ENCODE measurements at regions not wholly inside any gene's neighbourhood (a gene's known extent, or its start where the extent isn't known, plus 50 kb on each side); places are given as distances from the start of the nearest gene placed in this dataset.
"Not testable (repeated sequence)": the region's sequence is repeated elsewhere in the genome, so short reads cannot be mapped to it uniquely, and the experiment has no call there.

DNA sequence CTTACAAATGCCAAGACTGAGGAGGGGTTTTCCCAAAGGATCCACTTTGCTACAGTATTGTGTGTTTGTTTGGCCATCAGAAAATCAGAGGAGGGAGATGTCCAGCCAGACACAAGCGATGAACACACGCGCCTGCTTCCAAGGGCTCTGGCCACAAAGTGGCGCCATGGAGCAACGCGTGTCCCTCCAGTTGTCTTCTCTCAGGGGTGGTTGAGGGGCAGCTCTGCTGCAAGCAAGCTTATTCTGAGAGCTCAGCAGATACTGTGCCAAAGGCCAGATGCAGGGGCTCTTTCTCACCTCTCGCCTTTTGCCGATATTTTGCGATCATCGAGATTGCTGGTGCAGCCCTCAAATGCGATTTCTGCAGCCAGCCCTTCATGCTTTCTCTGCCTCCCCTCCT, 88.9 kb upstream of the OSBPL11 start:
- Histone ChIP-seq H3K27ac (no peak overlapping the region), H3K9me3 (no peaks in the 10 kb centered on the region), H3K36me3 (no peaks in the 10 kb centered on the region), H3K4me1 (peaks cover 6% of the 10 kb centered on the region), H3K27me3 (ENCODE audit: low read depth) (no peaks in the 10 kb centered on the region), H3K4me3 (no peak overlapping the region)
- TF ChIP-seq, protein P1, sequence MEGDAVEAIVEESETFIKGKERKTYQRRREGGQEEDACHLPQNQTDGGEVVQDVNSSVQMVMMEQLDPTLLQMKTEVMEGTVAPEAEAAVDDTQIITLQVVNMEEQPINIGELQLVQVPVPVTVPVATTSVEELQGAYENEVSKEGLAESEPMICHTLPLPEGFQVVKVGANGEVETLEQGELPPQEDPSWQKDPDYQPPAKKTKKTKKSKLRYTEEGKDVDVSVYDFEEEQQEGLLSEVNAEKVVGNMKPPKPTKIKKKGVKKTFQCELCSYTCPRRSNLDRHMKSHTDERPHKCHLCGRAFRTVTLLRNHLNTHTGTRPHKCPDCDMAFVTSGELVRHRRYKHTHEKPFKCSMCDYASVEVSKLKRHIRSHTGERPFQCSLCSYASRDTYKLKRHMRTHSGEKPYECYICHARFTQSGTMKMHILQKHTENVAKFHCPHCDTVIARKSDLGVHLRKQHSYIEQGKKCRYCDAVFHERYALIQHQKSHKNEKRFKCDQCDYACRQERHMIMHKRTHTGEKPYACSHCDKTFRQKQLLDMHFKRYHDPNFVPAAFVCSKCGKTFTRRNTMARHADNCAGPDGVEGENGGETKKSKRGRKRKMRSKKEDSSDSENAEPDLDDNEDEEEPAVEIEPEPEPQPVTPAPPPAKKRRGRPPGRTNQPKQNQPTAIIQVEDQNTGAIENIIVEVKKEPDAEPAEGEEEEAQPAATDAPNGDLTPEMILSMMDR (IDR thresholded peaks at IDR 0.05) = peak; percentile 38
- DNase-seq (no peak), ATAC-seq (peak; percentile 33 to 61)
- intact Hi-C loops (cut with DNase I) = no loop called here

DNA sequence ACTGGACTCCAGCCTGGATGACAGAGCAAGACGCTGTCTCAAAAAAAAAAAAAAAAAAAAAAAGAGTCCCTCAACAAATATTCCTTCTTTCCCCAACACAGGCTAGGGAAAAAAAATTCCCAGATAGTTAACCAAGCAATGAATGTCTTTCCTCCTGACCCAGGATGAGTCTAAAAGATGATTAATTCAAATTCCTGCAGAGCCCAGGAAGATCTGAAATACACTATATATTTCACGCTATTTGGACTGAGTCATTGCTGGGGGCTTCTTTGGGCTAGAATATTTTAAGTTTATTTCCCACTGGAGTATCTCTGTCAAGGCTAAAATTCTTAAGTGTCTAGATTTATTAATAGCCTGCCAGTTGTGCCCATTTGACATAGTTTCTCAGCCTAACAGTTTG, 90.4 kb upstream of the OSBPL11 start:
- H3K27me3 ChIP-seq (ENCODE audit: low read depth); H3K27ac ChIP-seq; DNase-seq; intact Hi-C loops (cut with DNase I); H3K4me3 ChIP-seq; H3K9me3 ChIP-seq; H3K4me1 ChIP-seq; ATAC-seq; H3K36me3 ChIP-seq: not testable (repeated sequence)

DNA sequence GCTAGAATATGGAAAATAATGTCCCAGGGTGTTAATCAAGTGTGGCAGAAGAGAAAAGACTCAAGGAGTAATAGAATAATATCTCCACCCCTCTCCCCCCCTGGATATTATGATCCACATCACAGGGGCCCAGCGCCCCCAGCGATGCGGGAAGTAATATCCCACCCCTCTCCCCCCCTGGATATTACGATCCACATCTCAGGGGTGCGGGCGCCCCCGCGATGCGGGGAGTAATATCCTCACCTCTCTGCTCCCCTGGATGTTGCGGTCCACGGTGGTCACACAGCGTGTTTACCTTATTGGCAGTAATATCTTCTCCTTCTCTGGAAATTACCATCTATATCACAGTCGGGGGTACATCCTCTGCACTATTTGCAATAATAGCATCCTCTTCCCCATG, 97.1 kb upstream of the OSBPL11 start:
- Histone ChIP-seq H3K27ac (no peak overlapping the region), H3K36me3 (no peaks in the 10 kb centered on the region), H3K4me1 (no peaks in the 10 kb centered on the region), H3K9me3 (no peaks in the 10 kb centered on the region), H3K27me3 (ENCODE audit: low read depth) (no peaks in the 10 kb centered on the region), H3K4me3 (no peak overlapping the region)
- no peak for DNase-seq
- TF ChIP-seq, protein P1 (IDR thresholded peaks at IDR 0.05) = no peak
- ATAC-seq = no peak
- intact Hi-C loops (cut with DNase I) = no loop called here

DNA sequence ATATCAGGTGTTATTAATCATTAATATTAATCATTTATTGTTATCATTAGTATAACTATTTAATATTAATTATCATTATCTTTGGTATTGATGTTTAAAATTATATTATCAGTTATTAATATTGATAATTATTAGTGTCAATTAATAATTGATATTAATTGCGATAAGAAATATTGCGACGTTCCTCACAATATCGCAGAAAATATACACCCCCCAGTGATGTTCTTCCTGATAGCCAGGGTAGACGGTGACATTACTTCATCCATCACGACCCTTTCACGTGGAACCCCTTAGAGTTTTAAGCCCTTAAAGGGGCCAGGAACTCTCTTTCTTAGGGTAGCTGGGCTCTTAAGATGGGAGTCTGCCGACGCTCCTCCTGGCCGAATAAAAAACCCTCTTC, 98.6 kb upstream of the OSBPL11 start:
- ATAC-seq = no peak
- Histone ChIP-seq H3K9me3 (no peaks in the 10 kb centered on the region), H3K4me1 (no peaks in the 10 kb centered on the region), H3K27me3 (ENCODE audit: low read depth) (no peaks in the 10 kb centered on the region), H3K4me3 (no peak overlapping the region), H3K27ac (no peak overlapping the region), H3K36me3 (no peaks in the 10 kb centered on the region)
- DNase-seq = no peak
- intact Hi-C loops (cut with DNase I) = no loop called here
- TF ChIP-seq, protein P1 (IDR thresholded peaks at IDR 0.05) = no peak

DNA sequence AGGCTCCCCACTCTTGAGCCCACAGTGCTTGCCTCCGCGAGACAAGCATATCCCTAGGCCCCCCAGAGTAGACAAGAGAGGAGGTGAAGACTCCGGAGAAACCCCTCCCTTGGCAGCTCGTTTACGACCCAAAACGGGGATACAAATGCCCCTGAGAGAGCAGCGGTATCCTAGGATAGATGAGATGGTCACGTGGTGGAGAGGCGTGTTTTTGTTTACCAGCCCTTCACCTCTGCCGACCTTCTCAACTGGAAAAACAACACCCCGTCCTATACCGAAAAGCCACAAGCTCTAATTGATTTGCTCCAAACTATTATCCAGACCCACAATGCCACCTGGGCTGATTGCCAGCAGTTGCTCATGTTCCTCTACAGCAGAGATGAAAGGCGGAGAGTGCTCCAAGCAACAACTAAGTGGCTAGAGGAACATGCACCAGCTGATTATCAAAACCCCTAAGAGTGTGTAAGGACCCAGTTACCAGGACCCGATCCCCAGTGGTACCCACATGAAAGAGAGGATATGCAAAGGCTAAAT, 99.5 kb upstream of the OSBPL11 start:
- no peak overlapping the region for H3K4me3 ChIP-seq
- TF ChIP-seq, protein P1 (IDR thresholded peaks at IDR 0.05) = no peak
- H3K4me1 ChIP-seq = no peaks in the 10 kb centered on the region
- ATAC-seq = no peak
- no peak overlapping the region for H3K27ac ChIP-seq
- H3K36me3 ChIP-seq = no peaks in the 10 kb centered on the region
- H3K9me3 ChIP-seq = no peaks in the 10 kb centered on the region
- no peak for DNase-seq
- intact Hi-C loops (cut with DNase I) = no loop called here
- H3K27me3 ChIP-seq (ENCODE audit: low read depth) = no peaks in the 10 kb centered on the region

DNA sequence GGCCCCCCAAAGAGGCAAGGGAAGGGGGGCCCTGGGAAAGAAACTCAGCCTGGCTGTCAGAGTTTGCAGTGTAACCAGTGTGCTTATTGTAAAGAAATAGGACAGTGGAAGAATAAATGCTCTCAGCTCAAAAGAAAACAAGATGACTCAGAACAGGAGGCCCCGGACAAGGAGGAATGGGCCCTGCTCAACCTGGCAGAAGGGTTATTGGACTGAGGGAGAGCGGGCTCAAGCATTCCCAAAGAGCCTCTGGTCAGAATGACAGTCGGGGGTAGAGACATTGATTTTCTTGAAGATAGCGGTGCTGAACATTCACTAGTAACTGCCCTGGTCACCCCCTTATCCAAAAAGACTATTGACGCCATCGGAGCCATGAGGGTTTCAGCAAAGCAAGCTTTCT, 100.4 kb upstream of the OSBPL11 start:
- no peaks in the 10 kb centered on the region for H3K9me3 ChIP-seq
- no peaks in the 10 kb centered on the region for H3K27me3 ChIP-seq (ENCODE audit: low read depth)
- intact Hi-C loops (cut with DNase I) = no loop called here
- no peak for DNase-seq
- no peaks in the 10 kb centered on the region for H3K4me1 ChIP-seq
- TF ChIP-seq, protein P1 (IDR thresholded peaks at IDR 0.05) = no peak
- no peaks in the 10 kb centered on the region for H3K36me3 ChIP-seq
- no peak overlapping the region for H3K27ac ChIP-seq
- no peak overlapping the region for H3K4me3 ChIP-seq
- ATAC-seq = no peak

DNA sequence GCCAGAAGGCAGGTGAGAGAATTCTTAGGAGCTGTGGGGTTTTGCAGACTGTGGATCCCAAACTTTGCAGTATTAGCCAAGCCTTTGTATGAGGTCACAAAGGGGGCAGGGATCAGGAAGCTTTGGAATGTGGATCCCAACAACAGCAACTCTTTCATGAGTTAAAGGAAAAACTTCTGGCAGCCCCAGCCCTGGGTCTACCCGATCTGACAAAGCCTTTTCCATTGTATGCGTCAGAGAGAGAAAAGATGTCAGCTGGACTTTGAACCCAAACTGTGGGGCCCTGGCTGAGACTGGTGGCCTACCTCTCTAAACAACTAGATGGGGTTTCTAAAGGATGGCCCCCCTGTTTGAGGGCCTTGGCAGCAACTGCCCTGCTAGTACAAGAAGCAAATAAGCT, 101.8 kb upstream of the OSBPL11 start:
- H3K9me3 ChIP-seq; H3K4me3 ChIP-seq; H3K36me3 ChIP-seq; H3K27me3 ChIP-seq (ENCODE audit: low read depth); H3K27ac ChIP-seq; H3K4me1 ChIP-seq; DNase-seq; intact Hi-C loops (cut with DNase I); ATAC-seq: not testable (repeated sequence)

DNA sequence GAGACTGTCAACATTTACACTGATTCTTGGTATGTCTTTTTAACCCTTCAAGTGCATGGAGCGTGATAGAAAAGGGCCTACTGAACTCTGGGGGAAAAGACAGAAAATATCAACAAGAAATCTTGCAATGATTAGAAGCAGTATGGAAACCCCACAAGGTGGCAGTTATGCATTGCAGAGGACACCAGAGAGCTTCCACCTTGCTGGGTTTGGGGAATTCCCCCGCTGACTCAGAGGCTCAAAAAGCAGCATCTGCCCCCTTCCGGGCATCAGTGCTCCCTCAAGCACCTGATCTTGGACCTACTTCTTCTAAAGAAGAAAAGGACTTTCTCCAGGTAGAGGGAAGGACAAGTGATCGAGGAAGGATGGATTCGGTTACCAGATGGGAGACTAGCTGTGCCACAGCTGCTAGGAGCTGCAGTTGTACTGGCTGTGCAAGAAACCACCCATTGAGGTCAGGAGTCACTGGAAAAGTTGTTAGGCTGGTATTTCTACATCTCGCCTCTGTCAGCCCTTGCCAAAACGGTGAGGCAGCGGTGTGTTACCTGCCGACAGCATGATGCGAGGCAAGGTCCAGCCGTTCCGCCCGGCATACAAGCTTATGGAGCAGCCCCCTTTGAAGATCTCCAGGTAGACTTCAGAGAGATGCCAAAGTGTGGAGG, 102.8 kb upstream of the OSBPL11 start:
- H3K27me3 ChIP-seq (ENCODE audit: low read depth); H3K9me3 ChIP-seq; intact Hi-C loops (cut with DNase I); H3K36me3 ChIP-seq; ATAC-seq; H3K4me3 ChIP-seq; H3K27ac ChIP-seq; DNase-seq; H3K4me1 ChIP-seq: not testable (repeated sequence)

Data from lower lobe of right lung (tissue), 2 donors.